Epithelial cell of proximal tubule (primary cell): ENCODE measurements at regions not wholly inside any gene's neighbourhood (a gene's known extent, or its start where the extent isn't known, plus 50 kb on each side); places are given as distances from the start of the nearest gene placed in this dataset.

Source experiments
- DNase-seq: peaks from one replicate; pipeline ENCODE4 v3.0.0-alpha.2; 2011; ENCODE audit warnings: low read depth
- H3K4me3 ChIP-seq: 2 replicates; pipeline ENCODE4 v1.5.1; 2011; ENCODE audit warnings: low read depth, mild to moderate bottlenecking, low read length
- CTCF ChIP-seq: conservative IDR thresholded peaks from 2 replicates; pipeline ENCODE4 v1.5.1; 2012; ENCODE audit warnings: low read depth, mild to moderate bottlenecking, low read length

- no peak for TF ChIP-seq CTCF
- no peak for DNase-seq
- no peak overlapping the region for H3K4me3 ChIP-seq
These were observed 54.0 kb upstream of the S1PR3 start for GRCh38 chr9:88937248-88937647.

DNA sequence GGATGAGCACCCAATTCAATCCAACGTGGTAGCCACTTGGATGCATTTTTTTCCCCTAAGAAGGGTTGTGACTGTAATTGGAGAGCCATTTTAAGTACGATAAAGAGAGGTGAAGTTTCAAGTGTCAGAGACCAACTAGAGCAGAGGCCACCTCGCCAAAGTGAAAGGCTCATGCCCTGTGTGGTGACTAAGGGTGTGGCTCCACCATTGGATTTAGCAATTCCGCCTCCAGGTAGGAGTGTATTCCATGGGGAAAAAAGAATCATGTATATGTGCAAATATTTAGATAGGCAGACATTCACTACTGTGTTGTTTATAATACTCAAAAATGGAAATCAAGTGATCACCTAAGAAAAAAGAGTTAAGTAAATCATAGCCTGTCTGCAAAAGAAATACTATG lies 53.1 kb upstream of the S1PR3 start:
- no peak for TF ChIP-seq CTCF
- H3K4me3 ChIP-seq, result no peak overlapping the region
- DNase-seq, result no peak
